Gastroesophageal sphincter (tissue), 4 donors: ENCODE measurements at regions not wholly inside any gene's neighbourhood (a gene's known extent, or its start where the extent isn't known, plus 50 kb on each side); places are given as distances from the start of the nearest gene placed in this dataset.

Source experiments
- ATAC-seq: fragments of 150-250 bp; one replicate; pipeline ENCODE4 v1.9.1; 2016; ENCODE audit warnings: mild to moderate bottlenecking, moderate library complexity
- H3K27ac ChIP-seq, 4 donors: fragments of 200-600 bp; sonication (generic) in 3 of 4; 1 replicate in 3 of 4; 2 replicates in 1 of 4; pipeline ENCODE4 v1.5.1; 2016 to 2019
- H3K27me3 ChIP-seq: fragments of 200-600 bp; sonication (generic); one replicate; pipeline ENCODE4 v1.5.1; 2019
- H3K36me3 ChIP-seq, 2 donors: fragments of 200-600 bp; sonication (generic); one replicate each; pipeline ENCODE4 v1.5.1; 2019; ENCODE audit warnings: control low read depth in 1 of 2
- H3K4me1 ChIP-seq, 3 donors: fragments of 200-600 bp; sonication (generic); 1 replicate in 2 of 3; 2 replicates in 1 of 3; pipeline ENCODE4 v1.5.1; 2016 to 2019; ENCODE audit warnings: control low read depth in 2 of 3
- H3K4me3 ChIP-seq, 2 donors: fragments of 200-600 bp; sonication (generic); one replicate each; pipeline ENCODE4 v1.5.1; 2019; ENCODE audit warnings: mild to moderate bottlenecking in 1 of 2, moderate library complexity in 1 of 2
- H3K9me3 ChIP-seq, 3 donors: fragments of 200-600 bp; sonication (generic); one replicate each; pipeline ENCODE4 v1.5.1; 2017 to 2019; ENCODE audit warnings: control low read depth in 2 of 3
- EP300 ChIP-seq: sonication (generic); formaldehyde crosslinking; IDR thresholded peaks from one replicate; pipeline ENCODE4 v1.6.1; 2017; ENCODE audit warnings: antibody characterized with exemption, mild to moderate bottlenecking
- POLR2A ChIP-seq, 2 donors: fragments of 450-650 bp; IDR thresholded peaks; one replicate each; pipeline ENCODE4 v1.6.1; 2017; ENCODE audit warnings: antibody characterized with exemption in 2 of 2, mild to moderate bottlenecking in 2 of 2, moderate library complexity in 1 of 2
- POLR2AphosphoS5 ChIP-seq: sonication (generic); formaldehyde crosslinking; IDR thresholded peaks from one replicate; pipeline ENCODE4 v1.6.1; 2017; ENCODE audit warnings: antibody characterized with exemption
- WGBS, 2 donors: methylation state at CpG; one replicate each; pipeline ENCODE4 v1.1.5; 2018; ENCODE audit warnings: low coverage in 1 of 2; 5-methylcytosine and 5-hydroxymethylcytosine counted together
- TF ChIP-seq, protein P1 (sequence below), 4 experiments: fragments of 200-600 bp in 2 of 4; fragments of 450-650 bp in 2 of 4; sonication (generic) in 1 of 4; IDR thresholded peaks; one replicate each; pipeline ENCODE4 v1.5.1; 2017 to 2019; ENCODE audit warnings: antibody characterized with exemption in 4 of 4, mild to moderate bottlenecking in 2 of 4, moderate library complexity in 2 of 4

DNA sequence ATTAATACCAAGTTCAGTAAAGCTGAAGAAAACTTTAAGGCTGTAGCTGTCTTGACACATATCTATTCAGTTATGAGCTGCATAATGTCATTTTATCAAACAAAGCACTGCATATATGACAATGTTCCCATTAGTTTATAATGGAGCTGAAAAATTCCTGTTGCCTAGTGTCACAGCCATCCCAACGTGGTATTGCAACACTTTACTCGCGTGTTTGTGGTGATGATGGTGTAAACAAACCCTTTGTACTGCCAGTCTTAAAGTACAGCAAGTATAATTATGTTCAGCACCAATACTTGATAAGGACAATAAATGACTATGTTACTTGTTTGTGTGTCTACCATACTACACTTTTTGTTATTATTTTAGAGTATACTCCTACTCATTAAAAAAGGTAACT lies 1415.6 kb upstream of the PCDH7 start:
- TF ChIP-seq POLR2AphosphoS5 (no peak), POLR2A (IDR thresholded peaks at IDR 0.05) (no peak), EP300 (no peak)
- TF ChIP-seq, protein P1, sequence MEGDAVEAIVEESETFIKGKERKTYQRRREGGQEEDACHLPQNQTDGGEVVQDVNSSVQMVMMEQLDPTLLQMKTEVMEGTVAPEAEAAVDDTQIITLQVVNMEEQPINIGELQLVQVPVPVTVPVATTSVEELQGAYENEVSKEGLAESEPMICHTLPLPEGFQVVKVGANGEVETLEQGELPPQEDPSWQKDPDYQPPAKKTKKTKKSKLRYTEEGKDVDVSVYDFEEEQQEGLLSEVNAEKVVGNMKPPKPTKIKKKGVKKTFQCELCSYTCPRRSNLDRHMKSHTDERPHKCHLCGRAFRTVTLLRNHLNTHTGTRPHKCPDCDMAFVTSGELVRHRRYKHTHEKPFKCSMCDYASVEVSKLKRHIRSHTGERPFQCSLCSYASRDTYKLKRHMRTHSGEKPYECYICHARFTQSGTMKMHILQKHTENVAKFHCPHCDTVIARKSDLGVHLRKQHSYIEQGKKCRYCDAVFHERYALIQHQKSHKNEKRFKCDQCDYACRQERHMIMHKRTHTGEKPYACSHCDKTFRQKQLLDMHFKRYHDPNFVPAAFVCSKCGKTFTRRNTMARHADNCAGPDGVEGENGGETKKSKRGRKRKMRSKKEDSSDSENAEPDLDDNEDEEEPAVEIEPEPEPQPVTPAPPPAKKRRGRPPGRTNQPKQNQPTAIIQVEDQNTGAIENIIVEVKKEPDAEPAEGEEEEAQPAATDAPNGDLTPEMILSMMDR (IDR thresholded peaks at IDR 0.05) = no peak
- no peak overlapping the region for H3K4me3 ChIP-seq
- no peaks in the 10 kb centered on the region for H3K36me3 ChIP-seq
- H3K27ac ChIP-seq = no peak overlapping the region
- no peaks in the 10 kb centered on the region for H3K9me3 ChIP-seq
- H3K4me1 ChIP-seq = no peaks in the 10 kb centered on the region
- no peak for ATAC-seq
- WGBS, 2 donors = 74 to 83% methylated on average over 3 of the region's 3 CpGs
- H3K27me3 ChIP-seq = no peaks in the 10 kb centered on the region

DNA sequence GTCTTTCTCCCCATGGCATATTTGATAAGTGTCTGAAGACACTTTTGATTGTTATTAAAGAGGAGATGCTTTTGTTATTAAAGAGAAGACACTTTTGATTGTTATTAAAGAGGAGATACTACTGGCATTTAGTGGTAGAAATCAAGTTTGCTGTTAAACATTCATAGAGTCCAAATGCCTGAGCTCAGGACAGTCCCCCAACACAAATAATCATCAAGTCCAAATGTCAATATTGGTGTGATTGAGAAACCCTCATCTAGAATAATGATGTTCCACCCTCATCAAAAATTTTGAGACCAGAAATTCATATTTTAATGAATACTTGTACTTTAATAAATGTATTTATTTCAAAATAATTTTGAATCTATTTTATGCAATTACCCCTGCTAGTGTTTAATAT lies 1412.9 kb upstream of the PCDH7 start:
- H3K27ac ChIP-seq = no peak overlapping the region
- no peaks in the 10 kb centered on the region for H3K4me1 ChIP-seq
- H3K27me3 ChIP-seq = no peaks in the 10 kb centered on the region
- no peaks in the 10 kb centered on the region for H3K36me3 ChIP-seq
- no peak for TF ChIP-seq POLR2A (IDR thresholded peaks at IDR 0.05)
- TF ChIP-seq, protein P1 (IDR thresholded peaks at IDR 0.05) = no peak
- no peak for TF ChIP-seq EP300
- no peak for TF ChIP-seq POLR2AphosphoS5
- no peaks in the 10 kb centered on the region for H3K9me3 ChIP-seq
- no peak overlapping the region for H3K4me3 ChIP-seq
- ATAC-seq = no peak

DNA sequence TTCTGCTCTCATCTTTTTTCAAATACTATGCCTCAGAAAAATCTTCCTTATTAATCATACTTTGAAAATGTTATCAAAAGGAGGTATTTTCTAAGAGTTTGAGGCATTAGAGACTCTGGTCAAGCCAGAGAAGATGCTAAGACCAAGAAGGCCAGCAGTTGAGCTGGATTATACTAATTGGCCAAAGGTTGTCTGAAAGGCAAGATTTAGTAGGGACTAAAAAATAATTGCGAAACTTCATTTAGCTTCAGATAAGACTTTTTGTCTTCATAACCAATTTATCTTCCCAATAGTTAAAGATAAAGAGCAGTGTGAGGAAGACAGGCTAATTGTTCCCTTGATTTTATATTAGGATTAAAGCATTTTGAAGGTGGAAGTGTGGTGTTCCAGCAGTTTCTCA lies 1412.4 kb upstream of the PCDH7 start:
- TF ChIP-seq, protein P1 (IDR thresholded peaks at IDR 0.05) = no peak
- TF ChIP-seq POLR2A (IDR thresholded peaks at IDR 0.05) (no peak), POLR2AphosphoS5 (no peak)
- 93 to 100% methylated on average over 1 of the region's 1 CpG for WGBS, 2 donors
- Histone ChIP-seq H3K9me3 (no peaks in the 10 kb centered on the region), H3K36me3 (no peaks in the 10 kb centered on the region), H3K27ac (no peak overlapping the region), H3K4me1 (no peaks in the 10 kb centered on the region), H3K27me3 (no peaks in the 10 kb centered on the region), H3K4me3 (no peak overlapping the region)
- no peak for ATAC-seq

- Histone ChIP-seq H3K4me1 (no peaks in the 10 kb centered on the region), H3K9me3 (no peaks in the 10 kb centered on the region), H3K27ac (no peak overlapping the region), H3K36me3 (no peaks in the 10 kb centered on the region), H3K4me3 (no peak overlapping the region), H3K27me3 (no peaks in the 10 kb centered on the region)
- no peak for ATAC-seq
- WGBS, 2 donors = 35 to 40% methylated on average over 1 to 3 of the region's 3 CpGs
- TF ChIP-seq EP300 = no peak
- TF ChIP-seq POLR2A (IDR thresholded peaks at IDR 0.05) = no peak
- TF ChIP-seq POLR2AphosphoS5 = no peak
- TF ChIP-seq, protein P1 (IDR thresholded peaks at IDR 0.05) = no peak
Observed at GRCh38 chr4:29309050-29309449, 1411.1 kb upstream of the PCDH7 start.

DNA sequence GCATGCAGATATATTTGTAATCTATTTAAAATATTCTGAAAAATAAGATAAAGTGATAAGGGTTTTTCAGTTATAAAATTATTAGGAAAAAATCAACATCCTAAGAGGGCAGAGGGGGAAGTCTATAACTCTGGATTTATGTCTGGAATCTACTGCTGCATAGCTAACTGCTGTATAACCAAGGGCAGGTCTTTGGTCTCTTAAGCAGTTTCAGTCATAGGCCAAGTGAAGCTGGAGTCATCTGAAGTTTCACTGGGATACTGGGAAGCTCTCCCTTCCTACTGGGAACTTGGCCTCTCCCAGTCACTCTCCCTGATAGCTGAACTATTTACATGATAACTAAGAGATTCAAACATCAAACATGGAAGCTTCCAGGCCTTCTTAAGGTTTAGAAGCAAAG lies 1409.9 kb upstream of the PCDH7 start:
- no peak for ATAC-seq
- no peaks in the 10 kb centered on the region for H3K9me3 ChIP-seq
- no peak overlapping the region for H3K4me3 ChIP-seq
- H3K27me3 ChIP-seq = no peaks in the 10 kb centered on the region
- no peaks in the 10 kb centered on the region for H3K36me3 ChIP-seq
- no peaks in the 10 kb centered on the region for H3K4me1 ChIP-seq
- TF ChIP-seq POLR2AphosphoS5 (no peak), EP300 (no peak), POLR2A (IDR thresholded peaks at IDR 0.05) (no peak)
- TF ChIP-seq, protein P1 (IDR thresholded peaks at IDR 0.05) = no peak
- H3K27ac ChIP-seq = no peak overlapping the region
